Erythroblast (primary cell): ENCODE measurements at regions not wholly inside any gene's neighbourhood (a gene's known extent, or its start where the extent isn't known, plus 50 kb on each side); places are given as distances from the start of the nearest gene placed in this dataset.

Experiments
- GATA1 ChIP-seq: IDR thresholded peaks from 2 replicates; pipeline ENCODE4 v1.6.1; 2011; ENCODE audit warnings: low read depth, mild to moderate bottlenecking, control low read depth, low read length, moderate library complexity
- POLR2A ChIP-seq: IDR thresholded peaks from 2 replicates; pipeline ENCODE4 v1.6.1; 2011; ENCODE audit warnings: mild to moderate bottlenecking, low read length

GRCh38 chr2:160679686-160680085 lies 186.1 kb upstream of the RBMS1 start:
- no peak for TF ChIP-seq POLR2A
- TF ChIP-seq GATA1: no peak
